Stimulated activated CD8-positive, alpha-beta memory T cell treated with anti-CD3 and anti-CD28 coated beads, Interleukin-4, amount 100 ng/mL, for 1 hour (primary cell): ENCODE measurements at regions not wholly inside any gene's neighbourhood (a gene's known extent, or its start where the extent isn't known, plus 50 kb on each side); places are given as distances from the start of the nearest gene placed in this dataset.

ENCODE experiments used
- DNase-seq, 2 donors: peaks; one replicate each; pipeline ENCODE4 v3.0.0-alpha.2; 2020; ENCODE audit warnings: low read depth in 2 of 2, low spot score in 1 of 2

GRCh38 chr1:209048941-209049669, 534.4 kb upstream of the CAMK1G start:
- DNase-seq: no peak

- DNase-seq: no peak
Measured at GRCh38 chr1:209051570-209051969, 531.9 kb upstream of the CAMK1G start.

- no peak for DNase-seq
Measured at GRCh38 chr1:209053587-209053986, 529.9 kb upstream of the CAMK1G start.

- no peak for DNase-seq
Measured at GRCh38 chr1:209057083-209057482, 526.4 kb upstream of the CAMK1G start.

GRCh38 chr1:209057901-209058300, 525.6 kb upstream of the CAMK1G start:
- no peak for DNase-seq

GRCh38 chr1:209059376-209059775, 524.1 kb upstream of the CAMK1G start:
- DNase-seq: no peak

- no peak for DNase-seq
Measured at GRCh38 chr1:209059981-209060380, 523.5 kb upstream of the CAMK1G start.

- no peak for DNase-seq
Measured at GRCh38 chr1:209062081-209062620, 521.4 kb upstream of the CAMK1G start.

GRCh38 chr1:209062863-209063262, 520.7 kb upstream of the CAMK1G start:
- no peak for DNase-seq

GRCh38 chr1:209063767-209064659, 519.5 kb upstream of the CAMK1G start:
- no peak for DNase-seq

- no peak for DNase-seq
Measured at GRCh38 chr1:209064850-209065706, 518.4 kb upstream of the CAMK1G start.

GRCh38 chr1:209072481-209072880, 511.0 kb upstream of the CAMK1G start:
- no peak for DNase-seq

GRCh38 chr1:209073879-209074278, 509.6 kb upstream of the CAMK1G start:
- DNase-seq: no peak

- no peak for DNase-seq
Measured at GRCh38 chr1:209074575-209075250, 508.8 kb upstream of the CAMK1G start.

GRCh38 chr1:209076688-209077087, 506.8 kb upstream of the CAMK1G start:
- DNase-seq: no peak

GRCh38 chr1:209080170-209080781, 503.2 kb upstream of the CAMK1G start:
- no peak for DNase-seq

- DNase-seq: no peak
Measured at GRCh38 chr1:209086486-209087192, 496.9 kb upstream of the CAMK1G start.

GRCh38 chr1:209094384-209094783, 489.1 kb upstream of the CAMK1G start:
- no peak for DNase-seq
